CD14-positive monocyte (primary cell): ENCODE measurements at regions not wholly inside any gene's neighbourhood (a gene's known extent, or its start where the extent isn't known, plus 50 kb on each side); places are given as distances from the start of the nearest gene placed in this dataset.

Experiments
- DNase-seq, 3 donors: peaks; one replicate each; pipeline ENCODE4 v3.0.0-alpha.2; 2011 to 2022
- H2AFZ ChIP-seq: 2 replicates; pipeline ENCODE4 v1.6.0; 2012; ENCODE audit warnings: mild to moderate bottlenecking, low read depth, low read length, inconsistent platforms; ENCODE audit not compliant: insufficient read depth, poor library complexity, severe bottlenecking
- H3K27ac ChIP-seq, 2 donors: 1 replicate in 1 of 2; 2 replicates in 1 of 2; pipeline ENCODE4 v1.5.1; 2012 to 2013; ENCODE audit warnings: low read length in 2 of 2, control low read depth in 1 of 2, inconsistent platforms in 1 of 2, low read depth in 1 of 2, mild to moderate bottlenecking in 1 of 2
- H3K27me3 ChIP-seq, 2 donors: one replicate each; pipeline versions ENCODE4 v1.6.0 to v1.6.1; 2011 to 2013; ENCODE audit warnings: low read length in 2 of 2; ENCODE audit not compliant: control insufficient read depth in 2 of 2, insufficient read depth in 2 of 2
- H3K36me3 ChIP-seq, 2 donors: replicated peaks in 1 of 2; 1 replicate in 1 of 2; 2 replicates in 1 of 2; pipeline versions ENCODE4 v1.5.1 to v1.6.1; 2012 to 2013; ENCODE audit warnings: low read length in 2 of 2, control low read depth in 1 of 2, inconsistent platforms in 1 of 2, mild to moderate bottlenecking in 1 of 2; ENCODE audit not compliant: insufficient read depth in 2 of 2, control insufficient read depth in 1 of 2
- H3K4me1 ChIP-seq, 2 donors: 1 replicate in 1 of 2; 2 replicates in 1 of 2; pipeline versions ENCODE4 v1.5.1 to v1.6.1; 2012 to 2013; ENCODE audit warnings: low read length in 2 of 2, control low read depth in 1 of 2, inconsistent platforms in 1 of 2, mild to moderate bottlenecking in 1 of 2, moderate library complexity in 1 of 2; ENCODE audit not compliant: insufficient read depth in 2 of 2, control insufficient read depth in 1 of 2
- H3K4me2 ChIP-seq: replicated peaks from 2 replicates; pipeline ENCODE3; 2012; ENCODE audit warnings: low read length, moderate library complexity, mild to moderate bottlenecking; ENCODE audit not compliant: poor library complexity, severe bottlenecking; ENCODE audit errors: extremely low read depth
- H3K4me3 ChIP-seq, 3 experiments: fragments of 200-600 bp in 1 of 3; sonication (generic) in 1 of 3; replicated peaks in 1 of 3; 1 replicate in 2 of 3; 2 replicates in 1 of 3; pipeline ENCODE4 v1.5.1; 2011 to 2013; ENCODE audit warnings: low read length in 3 of 3, mild to moderate bottlenecking in 3 of 3, control low read depth in 2 of 3, low read depth in 2 of 3, inconsistent platforms in 1 of 3, moderate library complexity in 1 of 3
- H3K79me2 ChIP-seq: 2 replicates; pipeline ENCODE4 v1.6.0; 2012; ENCODE audit warnings: mild to moderate bottlenecking, control low read depth, inconsistent platforms, low read length, moderate library complexity; ENCODE audit not compliant: insufficient read depth
- H3K9ac ChIP-seq: 2 replicates; pipeline ENCODE4 v1.6.0; 2017; ENCODE audit warnings: low read length, mild to moderate bottlenecking; ENCODE audit not compliant: insufficient read depth, poor library complexity, severe bottlenecking
- H3K9me3 ChIP-seq, 2 donors: replicated peaks in 1 of 2; 1 replicate in 1 of 2; 2 replicates in 1 of 2; pipeline versions ENCODE4 v1.5.1 to v1.6.1; 2012 to 2013; ENCODE audit warnings: low read length in 2 of 2, control low read depth in 1 of 2; ENCODE audit not compliant: control insufficient read depth in 1 of 2, insufficient read depth in 1 of 2
- H4K20me1 ChIP-seq: 2 replicates; pipeline ENCODE4 v1.6.0; 2012; ENCODE audit warnings: mild to moderate bottlenecking, low read length, control low read depth, moderate library complexity; ENCODE audit not compliant: insufficient read depth
- H3K27ac Mint-ChIP-seq, 7 donors: one replicate each; pipeline ENCODE4 v1.8.0; 2020; ENCODE audit warnings: mild to moderate bottlenecking in 7 of 7, mixed read lengths in 7 of 7, moderate library complexity in 6 of 7, inconsistent platforms in 2 of 7
- H3K27me3 Mint-ChIP-seq, 3 donors: one replicate each; pipeline ENCODE4 v1.8.0; 2021 to 2022; ENCODE audit warnings: low read depth in 3 of 3, mild to moderate bottlenecking in 3 of 3, mixed read lengths in 3 of 3, moderate library complexity in 3 of 3, inconsistent platforms in 1 of 3
- H3K36me3 Mint-ChIP-seq, 2 donors: one replicate each; pipeline ENCODE4 v1.8.0; 2020; ENCODE audit warnings: mixed read lengths in 2 of 2, inconsistent platforms in 1 of 2, mild to moderate bottlenecking in 1 of 2
- H3K4me1 Mint-ChIP-seq: one replicate; pipeline ENCODE4 v1.8.0; 2020; ENCODE audit warnings: mild to moderate bottlenecking, mixed read lengths
- H3K4me3 Mint-ChIP-seq, 2 donors: one replicate each; pipeline ENCODE4 v1.8.0; 2020; ENCODE audit warnings: mild to moderate bottlenecking in 2 of 2, mixed read lengths in 2 of 2, moderate library complexity in 1 of 2
- H3K9me3 Mint-ChIP-seq, 7 donors: one replicate each; pipeline ENCODE4 v1.8.0; 2020 to 2022; ENCODE audit warnings: mixed read lengths in 7 of 7, mild to moderate bottlenecking in 6 of 7, moderate library complexity in 6 of 7, inconsistent platforms in 2 of 7
- CTCF ChIP-seq: fragments of 200-600 bp; IDR thresholded peaks from one replicate; pipeline ENCODE4 v1.8.0; 2022; ENCODE audit warnings: antibody characterized with exemption, mild to moderate bottlenecking
- WGBS: methylation state at CpG from one replicate; pipeline ENCODE4 v1.1.5; 2013; ENCODE audit warnings: missing lambda C conversion rate; ENCODE audit not compliant: insufficient coverage; 5-methylcytosine and 5-hydroxymethylcytosine counted together
- intact Hi-C, 2 donors: fragments of 100-400 bp; cut with micrococcal nuclease; formaldehyde crosslinking; loops; one replicate each; pipeline versions ENCODE4 v1.15.0 to v1.15.1; 2023

DNA sequence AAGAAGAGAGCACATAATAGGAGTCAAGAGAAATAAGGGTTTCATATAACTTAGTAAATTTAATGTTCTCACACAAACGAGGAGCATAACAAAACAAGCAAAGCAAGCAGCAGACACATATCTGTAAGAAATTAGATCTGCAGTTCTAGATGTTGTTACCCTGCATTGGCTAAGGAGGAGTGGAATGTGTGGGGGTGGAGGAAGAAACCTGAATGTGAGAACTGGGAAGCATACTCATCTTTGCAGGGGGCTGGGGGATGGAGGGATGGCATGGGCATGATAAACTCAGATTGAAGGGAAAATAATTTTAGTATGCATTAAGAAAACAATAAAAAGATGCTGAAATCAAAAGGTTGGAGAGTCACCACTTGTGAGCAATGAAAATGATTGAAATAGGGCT is 255.0 kb downstream of the LIG4 start:
- H3K9me3 Mint-ChIP-seq, result peaks cover 0 to 5% (median 2%) of the 10 kb centered on the region in 7 donors
- no peak for TF ChIP-seq CTCF
- no peak overlapping the region for H3K4me3 Mint-ChIP-seq
- no peaks in the 10 kb centered on the region for H3K36me3 ChIP-seq
- no peaks in the 10 kb centered on the region for H3K4me1 Mint-ChIP-seq
- intact Hi-C loops, result no loop called here
- H3K9ac ChIP-seq, result no peak overlapping the region
- H3K4me3 ChIP-seq, result no peak overlapping the region
- H3K79me2 ChIP-seq, result no peaks in the 10 kb centered on the region
- H3K9me3 ChIP-seq, result peaks cover 5% of the 10 kb centered on the region in 2 donors
- no CpG with 5 or more reads among the region's 1 CpG for WGBS
- no peaks in the 10 kb centered on the region for H3K4me1 ChIP-seq
- DNase-seq, result no peak
- no peaks in the 10 kb centered on the region for H3K36me3 Mint-ChIP-seq
- H3K27me3 Mint-ChIP-seq, result no peaks in the 10 kb centered on the region
- no peaks in the 10 kb centered on the region for H3K27me3 ChIP-seq
- no peak overlapping the region for H3K27ac ChIP-seq
- no peak overlapping the region for H3K27ac Mint-ChIP-seq
- H2AFZ ChIP-seq, result no peak overlapping the region
- no peaks in the 10 kb centered on the region for H4K20me1 ChIP-seq
- H3K4me2 ChIP-seq, result no peak overlapping the region

GRCh38 chr13:107956889-107957288 is 258.4 kb downstream of the LIG4 start:
- WGBS, result no CpG with 5 or more reads among the region's 3 CpGs
- Histone ChIP-seq H2AFZ (no peak overlapping the region), H3K4me3 (no peak overlapping the region), H3K79me2 (no peaks in the 10 kb centered on the region), H3K4me1 (no peaks in the 10 kb centered on the region), H3K27me3 (no peaks in the 10 kb centered on the region), H3K36me3 (no peaks in the 10 kb centered on the region), H3K27ac (no peak overlapping the region), H3K9ac (no peak overlapping the region), H3K4me2 (no peak overlapping the region), H4K20me1 (no peaks in the 10 kb centered on the region), H3K9me3 (peaks cover 5% of the 10 kb centered on the region in 2 donors)
- Mint-ChIP-seq H3K36me3 (no peaks in the 10 kb centered on the region), H3K9me3 (peaks cover 0 to 5% (median 3%) of the 10 kb centered on the region in 7 donors), H3K27me3 (no peaks in the 10 kb centered on the region), H3K27ac (no peak overlapping the region), H3K4me1 (no peaks in the 10 kb centered on the region), H3K4me3 (no peak overlapping the region)
- intact Hi-C loops, result no loop called here
- no peak for DNase-seq
- TF ChIP-seq CTCF, result no peak
